Astrocyte (in vitro differentiated cells and primary cell): ENCODE measurements at regions not wholly inside any gene's neighbourhood (a gene's known extent, or its start where the extent isn't known, plus 50 kb on each side); places are given as distances from the start of the nearest gene placed in this dataset.

Experiments
- DNase-seq: peaks from one replicate; pipeline ENCODE4 v3.0.0-alpha.2; 2010; ENCODE audit warnings: low read depth
- FAIRE-seq: peaks from 2 replicates; lab custom pipeline; 2011; peaks lifted over from hg19 to GRCh38; lab: Jason Lieb, UNC
- H2AFZ ChIP-seq: 2 replicates; pipeline ENCODE4 v1.6.0; 2012; ENCODE audit warnings: low read depth, low read length, inconsistent platforms
- H3K27ac ChIP-seq: 2 replicates; pipeline ENCODE4 v1.5.1; 2011; ENCODE audit warnings: low read depth, low read length, inconsistent platforms
- H3K27me3 ChIP-seq: 2 replicates; pipeline ENCODE4 v1.6.0; 2011; ENCODE audit warnings: low read length, inconsistent platforms; ENCODE audit not compliant: insufficient read depth
- H3K36me3 ChIP-seq: 2 replicates; pipeline ENCODE4 v1.5.1; 2011; ENCODE audit warnings: low read length, inconsistent platforms; ENCODE audit not compliant: insufficient read depth
- H3K4me1 ChIP-seq: 2 replicates; pipeline ENCODE4 v1.5.1; 2011; ENCODE audit warnings: low read length, inconsistent platforms; ENCODE audit not compliant: insufficient read depth
- H3K4me2 ChIP-seq: 2 replicates; pipeline ENCODE4 v1.6.0; 2012; ENCODE audit warnings: low read length, inconsistent platforms
- H3K4me3 ChIP-seq: 2 replicates; pipeline ENCODE4 v1.5.1; 2011; ENCODE audit warnings: low read depth, mild to moderate bottlenecking, low read length, inconsistent platforms; ENCODE audit not compliant: insufficient read depth
- H3K79me2 ChIP-seq: 2 replicates; pipeline ENCODE4 v1.6.0; 2012; ENCODE audit warnings: mild to moderate bottlenecking, low read length, inconsistent platforms; ENCODE audit not compliant: insufficient read depth
- H3K9ac ChIP-seq: 2 replicates; pipeline ENCODE4 v1.6.0; 2012; ENCODE audit warnings: mild to moderate bottlenecking, low read length, inconsistent platforms
- H3K9me3 ChIP-seq: 2 replicates; pipeline ENCODE4 v1.5.1; 2012; ENCODE audit warnings: low read depth, mild to moderate bottlenecking, low read length, inconsistent platforms; ENCODE audit not compliant: insufficient read depth
- H4K20me1 ChIP-seq: 2 replicates; pipeline ENCODE4 v1.6.0; 2012; ENCODE audit warnings: low read length, inconsistent platforms; ENCODE audit not compliant: insufficient read depth
- H3K27ac Mint-ChIP-seq: one replicate; pipeline ENCODE4 v1.8.0; 2021; ENCODE audit warnings: mild to moderate bottlenecking, mixed read lengths; ENCODE audit not compliant: unreplicated experiment
- H3K27me3 Mint-ChIP-seq: one replicate; pipeline ENCODE4 v1.8.0; 2021; ENCODE audit warnings: low read depth, mixed read lengths; ENCODE audit not compliant: unreplicated experiment
- H3K36me3 Mint-ChIP-seq: one replicate; pipeline ENCODE4 v1.8.0; 2021; ENCODE audit warnings: low read depth, mixed read lengths; ENCODE audit not compliant: unreplicated experiment
- H3K4me1 Mint-ChIP-seq: one replicate; pipeline ENCODE4 v1.8.0; 2021; ENCODE audit warnings: low read depth, mixed read lengths; ENCODE audit not compliant: unreplicated experiment
- H3K4me3 Mint-ChIP-seq: one replicate; pipeline ENCODE4 v1.8.0; 2021; ENCODE audit warnings: mild to moderate bottlenecking, moderate library complexity, mixed read lengths; ENCODE audit not compliant: unreplicated experiment
- H3K9me3 Mint-ChIP-seq: one replicate; pipeline ENCODE4 v1.8.0; 2021; ENCODE audit warnings: mild to moderate bottlenecking, mixed read lengths; ENCODE audit not compliant: unreplicated experiment
- EZH2 ChIP-seq: IDR thresholded peaks from 2 replicates; pipeline ENCODE4 v1.6.1; 2012; ENCODE audit warnings: mild to moderate bottlenecking, low read length, inconsistent platforms; ENCODE audit not compliant: insufficient read depth
- TF ChIP-seq, protein P1 (sequence below): IDR thresholded peaks from 2 replicates; pipeline ENCODE4 v1.5.1; 2011; ENCODE audit warnings: low read depth, mild to moderate bottlenecking, inconsistent platforms, low read length, moderate library complexity; ENCODE audit not compliant: insufficient read depth

DNA sequence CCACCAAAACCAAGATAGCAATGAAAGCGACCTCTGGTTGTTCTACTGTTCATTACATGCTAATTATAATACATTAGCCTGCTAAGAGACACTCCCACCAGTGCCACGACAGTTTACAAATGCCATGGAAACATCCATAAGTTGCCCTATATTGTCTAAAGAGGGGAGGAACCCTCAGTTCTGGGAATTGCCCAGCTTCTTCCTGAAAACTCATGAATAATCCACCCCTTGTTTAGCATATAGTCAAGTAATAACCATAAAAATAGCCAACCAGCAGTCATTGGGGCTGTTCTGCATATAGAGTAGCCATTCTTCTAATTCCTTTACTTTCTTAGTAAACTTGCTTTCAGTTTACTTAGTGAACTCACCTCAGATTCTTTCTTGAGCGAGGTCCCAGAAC, 189.8 kb upstream of the SOX11 start:
- no peaks in the 10 kb centered on the region for H3K9me3 ChIP-seq
- H3K27me3 ChIP-seq: no peaks in the 10 kb centered on the region
- no peak overlapping the region for H3K4me3 Mint-ChIP-seq
- TF ChIP-seq EZH2: no peak
- TF ChIP-seq, protein P1, sequence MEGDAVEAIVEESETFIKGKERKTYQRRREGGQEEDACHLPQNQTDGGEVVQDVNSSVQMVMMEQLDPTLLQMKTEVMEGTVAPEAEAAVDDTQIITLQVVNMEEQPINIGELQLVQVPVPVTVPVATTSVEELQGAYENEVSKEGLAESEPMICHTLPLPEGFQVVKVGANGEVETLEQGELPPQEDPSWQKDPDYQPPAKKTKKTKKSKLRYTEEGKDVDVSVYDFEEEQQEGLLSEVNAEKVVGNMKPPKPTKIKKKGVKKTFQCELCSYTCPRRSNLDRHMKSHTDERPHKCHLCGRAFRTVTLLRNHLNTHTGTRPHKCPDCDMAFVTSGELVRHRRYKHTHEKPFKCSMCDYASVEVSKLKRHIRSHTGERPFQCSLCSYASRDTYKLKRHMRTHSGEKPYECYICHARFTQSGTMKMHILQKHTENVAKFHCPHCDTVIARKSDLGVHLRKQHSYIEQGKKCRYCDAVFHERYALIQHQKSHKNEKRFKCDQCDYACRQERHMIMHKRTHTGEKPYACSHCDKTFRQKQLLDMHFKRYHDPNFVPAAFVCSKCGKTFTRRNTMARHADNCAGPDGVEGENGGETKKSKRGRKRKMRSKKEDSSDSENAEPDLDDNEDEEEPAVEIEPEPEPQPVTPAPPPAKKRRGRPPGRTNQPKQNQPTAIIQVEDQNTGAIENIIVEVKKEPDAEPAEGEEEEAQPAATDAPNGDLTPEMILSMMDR: no peak
- no peak overlapping the region for H3K27ac ChIP-seq
- DNase-seq: no peak
- H3K4me1 ChIP-seq: no peaks in the 10 kb centered on the region
- no peak overlapping the region for H2AFZ ChIP-seq
- H3K4me1 Mint-ChIP-seq: no peaks in the 10 kb centered on the region
- no peak overlapping the region for H3K4me2 ChIP-seq
- H3K79me2 ChIP-seq: no peaks in the 10 kb centered on the region
- no peaks in the 10 kb centered on the region for H3K36me3 ChIP-seq
- no peaks in the 10 kb centered on the region for H3K36me3 Mint-ChIP-seq
- no peaks in the 10 kb centered on the region for H3K27me3 Mint-ChIP-seq
- H4K20me1 ChIP-seq: no peaks in the 10 kb centered on the region
- no peak overlapping the region for H3K9ac ChIP-seq
- H3K27ac Mint-ChIP-seq: no peak overlapping the region
- H3K9me3 Mint-ChIP-seq: no peaks in the 10 kb centered on the region
- H3K4me3 ChIP-seq: no peak overlapping the region
- no peak for FAIRE-seq

DNA sequence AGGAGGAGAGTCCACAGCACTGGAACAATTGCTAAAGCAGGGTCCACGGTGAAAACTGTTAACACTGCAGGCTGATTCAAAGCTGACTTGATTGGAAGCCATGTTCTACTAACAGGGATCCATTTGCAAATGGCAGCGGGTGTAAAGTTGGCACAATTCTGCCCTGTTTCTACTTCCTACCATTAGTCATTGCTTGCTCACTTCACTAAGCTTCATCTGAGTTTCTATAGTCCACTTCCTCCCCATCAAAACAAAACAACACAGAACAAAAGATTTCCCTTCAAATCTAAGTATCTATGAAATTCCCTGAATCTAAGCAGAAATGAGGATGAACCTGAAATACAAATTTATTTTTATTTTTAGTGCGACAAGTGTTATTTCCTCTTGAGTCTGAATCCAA, 187.4 kb upstream of the SOX11 start:
- Mint-ChIP-seq H3K4me1 (no peaks in the 10 kb centered on the region), H3K27ac (no peak overlapping the region), H3K27me3 (no peaks in the 10 kb centered on the region), H3K36me3 (no peaks in the 10 kb centered on the region), H3K4me3 (no peak overlapping the region), H3K9me3 (no peaks in the 10 kb centered on the region)
- Histone ChIP-seq H3K9me3 (peaks cover 1% of the 10 kb centered on the region), H3K4me2 (no peak overlapping the region), H3K27ac (no peak overlapping the region), H3K4me3 (no peak overlapping the region), H3K27me3 (no peaks in the 10 kb centered on the region), H3K36me3 (no peaks in the 10 kb centered on the region), H4K20me1 (no peaks in the 10 kb centered on the region), H3K9ac (no peak overlapping the region), H2AFZ (peak overlapping the region; percentile 59), H3K4me1 (no peaks in the 10 kb centered on the region), H3K79me2 (no peaks in the 10 kb centered on the region)
- FAIRE-seq (no peak), DNase-seq (no peak)
- no peak for TF ChIP-seq EZH2
- TF ChIP-seq, protein P1: no peak

DNA sequence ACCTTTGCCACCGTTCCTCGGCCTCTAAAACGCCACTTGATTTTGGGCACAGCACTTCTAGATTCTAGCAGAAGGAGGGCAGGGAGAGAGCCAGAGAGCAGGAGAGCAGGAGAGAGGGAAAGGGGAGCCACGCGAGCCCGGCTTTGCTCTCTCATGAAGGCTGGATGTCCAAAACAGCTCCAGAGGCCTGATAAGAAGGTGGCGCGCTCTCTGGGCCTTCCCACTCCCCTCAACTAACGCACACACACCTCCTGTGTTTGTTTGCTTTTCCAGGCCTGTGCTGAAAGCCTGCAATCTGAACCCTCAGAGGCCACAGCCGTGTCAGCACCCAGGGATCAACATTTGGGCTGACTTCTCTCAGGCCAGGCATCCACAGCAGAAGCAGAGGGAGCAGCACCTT, 184.8 kb upstream of the SOX11 start:
- Mint-ChIP-seq H3K4me1 (no peaks in the 10 kb centered on the region), H3K9me3 (no peaks in the 10 kb centered on the region), H3K27ac (no peak overlapping the region), H3K27me3 (no peaks in the 10 kb centered on the region), H3K36me3 (no peaks in the 10 kb centered on the region), H3K4me3 (no peak overlapping the region)
- Histone ChIP-seq H3K4me1 (no peaks in the 10 kb centered on the region), H3K36me3 (no peaks in the 10 kb centered on the region), H3K9me3 (peaks cover 3% of the 10 kb centered on the region), H3K4me3 (no peak overlapping the region), H3K4me2 (no peak overlapping the region), H3K27ac (no peak overlapping the region), H4K20me1 (no peaks in the 10 kb centered on the region), H2AFZ (no peak overlapping the region), H3K27me3 (no peaks in the 10 kb centered on the region), H3K9ac (no peak overlapping the region), H3K79me2 (no peaks in the 10 kb centered on the region)
- no peak for DNase-seq
- TF ChIP-seq EZH2: no peak
- TF ChIP-seq, protein P1: no peak
- FAIRE-seq: no peak
